ENCODE measurements at regions not wholly inside any gene's neighbourhood (a gene's known extent, or its start where the extent isn't known, plus 50 kb on each side); places are given as distances from the start of the nearest gene placed in this dataset.

GRCh38 chr11:37002831-37003230 is 404.8 kb upstream of the RAG2 start:
- in situ Hi-C loops (cut with HindIII; ENCODE audit: low sequenced_read_pairs), result no loop called here
- DNase-seq (ENCODE audit: low read depth, low spot score), result no peak
- no peak overlapping the region for H3K4me3 ChIP-seq (ENCODE audit: low read depth, low read length)
- no peak for TF ChIP-seq CTCF (IDR thresholded peaks at IDR 0.05; ENCODE audit: low read depth, low read length)

GRCh38 chr11:36997656-36998055 is 399.6 kb upstream of the RAG2 start:
- no peak overlapping the region for H3K4me3 ChIP-seq (ENCODE audit: low read depth, low read length)
- in situ Hi-C loops (cut with HindIII; ENCODE audit: low sequenced_read_pairs), result no loop called here
- no peak for TF ChIP-seq CTCF (IDR thresholded peaks at IDR 0.05; ENCODE audit: low read depth, low read length)
- no peak for DNase-seq (ENCODE audit: low read depth, low spot score)

- in situ Hi-C loops (cut with HindIII; ENCODE audit: low sequenced_read_pairs), result no loop called here
- H3K4me3 ChIP-seq (ENCODE audit: low read depth, low read length), result no peak overlapping the region
- no peak for DNase-seq (ENCODE audit: low read depth, low spot score)
- TF ChIP-seq CTCF (IDR thresholded peaks at IDR 0.05; ENCODE audit: low read depth, low read length), result no peak
Measured at GRCh38 chr11:36996795-36997194, 398.8 kb upstream of the RAG2 start.

- in situ Hi-C loops (cut with HindIII; ENCODE audit: low sequenced_read_pairs), result no loop called here
- no peak for DNase-seq (ENCODE audit: low read depth, low spot score)
- no peak for TF ChIP-seq CTCF (IDR thresholded peaks at IDR 0.05; ENCODE audit: low read depth, low read length)
- no peak overlapping the region for H3K4me3 ChIP-seq (ENCODE audit: low read depth, low read length)
Measured at GRCh38 chr11:36994208-36994607, 396.2 kb upstream of the RAG2 start.

GRCh38 chr11:36988556-36988955 is 390.5 kb upstream of the RAG2 start:
- DNase-seq (ENCODE audit: low read depth, low spot score), result no peak
- in situ Hi-C loops (cut with HindIII; ENCODE audit: low sequenced_read_pairs), result no loop called here
- H3K4me3 ChIP-seq (ENCODE audit: low read depth, low read length), result no peak overlapping the region
- TF ChIP-seq CTCF (IDR thresholded peaks at IDR 0.05; ENCODE audit: low read depth, low read length), result no peak

GRCh38 chr11:36985562-36985961 is 387.5 kb upstream of the RAG2 start:
- TF ChIP-seq CTCF (IDR thresholded peaks at IDR 0.05; ENCODE audit: low read depth, low read length), result no peak
- H3K4me3 ChIP-seq (ENCODE audit: low read depth, low read length), result no peak overlapping the region
- DNase-seq (ENCODE audit: low read depth, low spot score), result no peak
- in situ Hi-C loops (cut with HindIII; ENCODE audit: low sequenced_read_pairs), result no loop called here

GRCh38 chr11:36976741-36977140 is 378.7 kb upstream of the RAG2 start:
- H3K4me3 ChIP-seq (ENCODE audit: low read depth, low read length), result no peak overlapping the region
- DNase-seq (ENCODE audit: low read depth, low spot score), result no peak
- in situ Hi-C loops (cut with HindIII; ENCODE audit: low sequenced_read_pairs), result no loop called here
- no peak for TF ChIP-seq CTCF (IDR thresholded peaks at IDR 0.05; ENCODE audit: low read depth, low read length)
